IMR-90 (cell line): ENCODE measurements at regions not wholly inside any gene's neighbourhood (a gene's known extent, or its start where the extent isn't known, plus 50 kb on each side); places are given as distances from the start of the nearest gene placed in this dataset.

Experiments used
- ATAC-seq: fragments of 200-7000 bp; cut with Tn5 transposase; 2 replicates; pipeline ENCODE4 v1.9.1; 2020; ENCODE audit warnings: low read depth, mild to moderate bottlenecking, moderate library complexity
- BruUV-seq: library from RNA; stranded (reverse); fragments of 400-500 nt; replicated peaks from 2 replicates; lab custom pipeline; 2021; lab: Mats Ljungman, UMichigan
- CTCF ChIA-PET: fragments of 300-600 bp; formaldehyde crosslinking; extraction: SDS; loops from one replicate; lab custom pipeline; 2021; ENCODE audit warnings: antibody characterized with exemption; lab: Yijun Ruan, JAX
- POLR2A ChIA-PET: fragments of 300-600 bp; sonication (Branson Sonifier 250); formaldehyde crosslinking; loops from one replicate; lab custom pipeline; 2022; ENCODE audit warnings: antibody characterized with exemption; ENCODE audit not compliant: unreplicated experiment; lab: Charles Lee
- DNase-seq: peaks from one replicate; pipeline ENCODE4 v3.0.0; 2013
- H2AFZ ChIP-seq: replicated peaks from 2 replicates; pipeline ENCODE3; 2013; ENCODE audit warnings: low read length, mild to moderate bottlenecking; ENCODE audit not compliant: poor library complexity
- H2AK5ac ChIP-seq: 2 replicates; pipeline ENCODE4 v1.6.1; 2013; ENCODE audit warnings: low read depth, low read length, inconsistent platforms
- H2AK9ac ChIP-seq: replicated peaks from 2 replicates; pipeline ENCODE3; 2013; ENCODE audit warnings: mild to moderate bottlenecking, low read depth, low read length, moderate library complexity; ENCODE audit not compliant: poor library complexity
- H2BK120ac ChIP-seq: 2 replicates; pipeline ENCODE4 v1.6.1; 2013; ENCODE audit warnings: low read depth, low read length, inconsistent platforms
- H2BK15ac ChIP-seq: 3 replicates; pipeline ENCODE4 v1.6.1; 2013; ENCODE audit warnings: low read depth, low read length, inconsistent platforms
- H2BK20ac ChIP-seq: 2 replicates; pipeline ENCODE4 v1.6.1; 2013; ENCODE audit warnings: low read depth, mild to moderate bottlenecking, inconsistent platforms, low read length, moderate library complexity
- H2BK5ac ChIP-seq: 2 replicates; pipeline ENCODE4 v1.6.1; 2013; ENCODE audit warnings: mild to moderate bottlenecking, low read depth, low read length, inconsistent platforms; ENCODE audit not compliant: poor library complexity, severe bottlenecking
- H3K14ac ChIP-seq: replicated peaks from 2 replicates; pipeline ENCODE4 v1.6.1; 2013; ENCODE audit warnings: low read depth, low read length, inconsistent platforms
- H3K18ac ChIP-seq: 2 replicates; pipeline ENCODE4 v1.6.1; 2013; ENCODE audit warnings: low read depth, low read length, control low read depth
- H3K23ac ChIP-seq: 2 replicates; pipeline ENCODE4 v1.6.1; 2013; ENCODE audit warnings: low read depth, low read length, inconsistent platforms
- H3K27ac ChIP-seq: 2 replicates; pipeline ENCODE4 v1.5.1; 2013; ENCODE audit warnings: mild to moderate bottlenecking, control low read depth, low read length; ENCODE audit not compliant: insufficient read depth
- H3K27me3 ChIP-seq: 2 replicates; pipeline ENCODE4 v1.6.1; 2013; ENCODE audit warnings: low read length; ENCODE audit not compliant: control insufficient read depth, insufficient read depth
- H3K36me3 ChIP-seq: 2 replicates; pipeline ENCODE4 v1.6.1; 2013; ENCODE audit warnings: low read length, mixed read lengths; ENCODE audit not compliant: control insufficient read depth, insufficient read depth
- H3K4ac ChIP-seq: 2 replicates; pipeline ENCODE4 v1.6.1; 2013; ENCODE audit warnings: low read depth, low read length, inconsistent platforms
- H3K4me1 ChIP-seq: 2 replicates; pipeline ENCODE4 v1.6.1; 2013; ENCODE audit warnings: low read length, mixed read lengths; ENCODE audit not compliant: control insufficient read depth, insufficient read depth
- H3K4me2 ChIP-seq: 2 replicates; pipeline ENCODE4 v1.6.1; 2013; ENCODE audit warnings: low read depth, mild to moderate bottlenecking, control low read depth, low read length, moderate library complexity
- H3K4me3 ChIP-seq: 2 replicates; pipeline ENCODE4 v1.5.1; 2013; ENCODE audit warnings: low read depth, mild to moderate bottlenecking, control low read depth, low read length, moderate library complexity; ENCODE audit not compliant: insufficient read depth
- H3K56ac ChIP-seq: 2 replicates; pipeline ENCODE4 v1.6.1; 2013; ENCODE audit warnings: low read length, inconsistent platforms; ENCODE audit not compliant: insufficient read depth; ENCODE audit errors: extremely low read depth
- H3K79me1 ChIP-seq, 2 experiments: 2 replicates each; pipeline ENCODE4 v1.6.1; 2013; ENCODE audit warnings: low read length in 2 of 2, inconsistent platforms in 1 of 2, low read depth in 1 of 2
- H3K9ac ChIP-seq: 2 replicates; pipeline ENCODE4 v1.6.1; 2013; ENCODE audit warnings: low read depth, low read length, control low read depth
- H3K9me1 ChIP-seq: 2 replicates; pipeline ENCODE4 v1.6.1; 2013; ENCODE audit warnings: low read length, inconsistent platforms; ENCODE audit not compliant: insufficient read depth
- H3K9me3 ChIP-seq: 2 replicates; pipeline ENCODE4 v1.6.1; 2013; ENCODE audit warnings: low read length; ENCODE audit not compliant: control insufficient read depth, insufficient read depth
- H4K20me1 ChIP-seq: 2 replicates; pipeline ENCODE4 v1.6.1; 2013; ENCODE audit warnings: low read length, inconsistent platforms; ENCODE audit not compliant: insufficient read depth
- H4K5ac ChIP-seq: 2 replicates; pipeline ENCODE4 v1.6.1; 2013; ENCODE audit warnings: mild to moderate bottlenecking, low read depth, low read length, control low read depth
- H4K8ac ChIP-seq, 2 experiments: 2 replicates each; pipeline ENCODE4 v1.6.1; 2013; ENCODE audit warnings: low read depth in 2 of 2, low read length in 2 of 2, control low read depth in 1 of 2, inconsistent platforms in 1 of 2
- H4K91ac ChIP-seq: 2 replicates; pipeline ENCODE4 v1.6.1; 2013; ENCODE audit warnings: low read depth, low read length, inconsistent platforms; ENCODE audit not compliant: insufficient read depth
- BHLHE40 ChIP-seq: fragments of 150-350 bp; IDR thresholded peaks from 2 replicates; pipeline ENCODE4 v1.6.1; 2016; ENCODE audit warnings: mild to moderate bottlenecking, low read depth, low read length
- CEBPB ChIP-seq: IDR thresholded peaks from 2 replicates; pipeline ENCODE4 v1.6.1; 2012; ENCODE audit warnings: low read depth, low read length, improper control_type of control experiment
- CHD1 ChIP-seq: IDR thresholded peaks from 2 replicates; pipeline ENCODE4 v1.6.1; 2012; ENCODE audit warnings: low read depth, low read length, improper control_type of control experiment
- FOS ChIP-seq: fragments of 150-350 bp; IDR thresholded peaks from 2 replicates; pipeline ENCODE4 v1.6.1; 2016; ENCODE audit warnings: low read depth, low read length
- MAFK ChIP-seq: IDR thresholded peaks from 2 replicates; pipeline ENCODE4 v1.6.1; 2012; ENCODE audit warnings: low read depth, low read length, improper control_type of control experiment
- MAZ ChIP-seq: IDR thresholded peaks from 2 replicates; pipeline ENCODE4 v1.6.1; 2012; ENCODE audit warnings: low read depth, mild to moderate bottlenecking, low read length, improper control_type of control experiment, moderate library complexity, borderline replicate concordance
- MXI1 ChIP-seq: IDR thresholded peaks from 2 replicates; pipeline ENCODE4 v1.6.1; 2012; ENCODE audit warnings: low read depth, mild to moderate bottlenecking, low read length, moderate library complexity, borderline replicate concordance
- NFE2L2 ChIP-seq: fragments of 150-350 bp; IDR thresholded peaks from 2 replicates; pipeline ENCODE4 v1.6.1; 2016; ENCODE audit warnings: low read depth, mild to moderate bottlenecking, low read length
- POLR2A ChIP-seq: IDR thresholded peaks from 2 replicates; pipeline ENCODE4 v1.6.1; 2012; ENCODE audit warnings: mild to moderate bottlenecking, low read depth, low read length
- RAD21 ChIP-seq: IDR thresholded peaks from 2 replicates; pipeline ENCODE4 v1.6.1; 2012; ENCODE audit warnings: low read length, improper control_type of control experiment
- RCOR1 ChIP-seq: IDR thresholded peaks from 2 replicates; pipeline ENCODE4 v1.6.1; 2012; ENCODE audit warnings: mild to moderate bottlenecking, low read length, improper control_type of control experiment; ENCODE audit not compliant: insufficient replicate concordance
- RFX5 ChIP-seq: IDR thresholded peaks from 2 replicates; pipeline ENCODE4 v1.8.0; 2012; ENCODE audit warnings: low read depth, mild to moderate bottlenecking, low read length, moderate library complexity
- SMC3 ChIP-seq: fragments of 150-350 bp; IDR thresholded peaks from 2 replicates; pipeline ENCODE4 v1.6.1; 2016; ENCODE audit warnings: low read depth, mild to moderate bottlenecking, antibody characterized with exemption, low read length, moderate library complexity
- WGBS, 2 experiments: methylation state at CpG; one replicate each; pipeline versions ENCODE4 v1.1.5 to v1.1.7; 2013; ENCODE audit warnings: missing lambda C conversion rate in 2 of 2; ENCODE audit not compliant: insufficient read length in 1 of 2; ENCODE audit errors: extremely low coverage in 2 of 2; 5-methylcytosine and 5-hydroxymethylcytosine counted together
- dilution Hi-C: fragments of 300-500 bp; cut with HindIII; formaldehyde crosslinking; loops from one replicate; pipeline ENCODE4 v1.14.3; 2018; ENCODE audit warnings: low sequenced_read_pairs; ENCODE audit not compliant: unreplicated experiment
- in situ Hi-C: fragments of 300-500 bp; cut with MboI; formaldehyde crosslinking; loops from 3 replicates; pipeline ENCODE4 v1.14.3; 2019; ENCODE audit warnings: low sequenced_read_pairs, inconsistent platforms, mixed read lengths
- intact Hi-C: fragments of 100-400 bp; cut with micrococcal nuclease; formaldehyde crosslinking; loops from 2 replicates; pipeline ENCODE4 v1.10.0; 2022
- TF ChIP-seq, protein P1 (sequence below): conservative IDR thresholded peaks from 2 replicates; pipeline ENCODE4 v1.5.1; 2012; ENCODE audit warnings: mild to moderate bottlenecking, low read depth, low read length, improper control_type of control experiment
- TF ChIP-seq, protein P2 (sequence below): fragments of 150-350 bp; IDR thresholded peaks from 2 replicates; pipeline ENCODE4 v1.6.1; 2016; ENCODE audit warnings: low read depth, mild to moderate bottlenecking, low read length, moderate library complexity, borderline replicate concordance
- TF ChIP-seq, protein P3 (sequence below): fragments of 150-350 bp; IDR thresholded peaks from 2 replicates; pipeline ENCODE4 v1.6.1; 2017; ENCODE audit warnings: mild to moderate bottlenecking, antibody characterized with exemption, low read length, low read depth

DNA sequence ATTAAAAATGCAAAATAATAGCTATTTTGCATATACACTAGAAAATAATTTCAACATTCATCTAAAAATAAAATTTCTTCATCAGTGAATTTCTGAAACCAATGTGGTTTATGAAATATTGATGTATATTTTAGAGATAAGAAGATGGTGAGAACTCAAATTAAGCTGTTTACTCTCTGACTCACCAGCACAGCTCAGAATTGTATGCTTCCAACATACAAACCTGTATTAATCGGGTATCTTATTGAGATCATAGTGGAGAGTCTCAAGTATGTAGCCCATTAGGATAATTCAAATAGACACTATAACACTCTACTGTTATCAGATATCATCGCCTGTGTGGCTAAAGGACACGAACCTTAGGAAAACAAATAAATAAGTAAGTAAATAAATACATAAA is 899.5 kb upstream of the INTU start:
- H4K91ac ChIP-seq, result no peak overlapping the region
- H2BK120ac ChIP-seq, result no peak overlapping the region
- H2BK15ac ChIP-seq, result no peak overlapping the region
- H2BK20ac ChIP-seq, result no peak overlapping the region
- TF ChIP-seq RFX5, result no peak
- TF ChIP-seq CEBPB, result no peak
- no peak for TF ChIP-seq MAZ
- TF ChIP-seq POLR2A, result no peak
- no peak for TF ChIP-seq FOS
- TF ChIP-seq, protein P1, sequence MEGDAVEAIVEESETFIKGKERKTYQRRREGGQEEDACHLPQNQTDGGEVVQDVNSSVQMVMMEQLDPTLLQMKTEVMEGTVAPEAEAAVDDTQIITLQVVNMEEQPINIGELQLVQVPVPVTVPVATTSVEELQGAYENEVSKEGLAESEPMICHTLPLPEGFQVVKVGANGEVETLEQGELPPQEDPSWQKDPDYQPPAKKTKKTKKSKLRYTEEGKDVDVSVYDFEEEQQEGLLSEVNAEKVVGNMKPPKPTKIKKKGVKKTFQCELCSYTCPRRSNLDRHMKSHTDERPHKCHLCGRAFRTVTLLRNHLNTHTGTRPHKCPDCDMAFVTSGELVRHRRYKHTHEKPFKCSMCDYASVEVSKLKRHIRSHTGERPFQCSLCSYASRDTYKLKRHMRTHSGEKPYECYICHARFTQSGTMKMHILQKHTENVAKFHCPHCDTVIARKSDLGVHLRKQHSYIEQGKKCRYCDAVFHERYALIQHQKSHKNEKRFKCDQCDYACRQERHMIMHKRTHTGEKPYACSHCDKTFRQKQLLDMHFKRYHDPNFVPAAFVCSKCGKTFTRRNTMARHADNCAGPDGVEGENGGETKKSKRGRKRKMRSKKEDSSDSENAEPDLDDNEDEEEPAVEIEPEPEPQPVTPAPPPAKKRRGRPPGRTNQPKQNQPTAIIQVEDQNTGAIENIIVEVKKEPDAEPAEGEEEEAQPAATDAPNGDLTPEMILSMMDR, result no peak
- TF ChIP-seq MXI1, result no peak
- no peak for TF ChIP-seq CHD1
- TF ChIP-seq RAD21, result no peak
- no peak for TF ChIP-seq BHLHE40
- TF ChIP-seq RCOR1, result no peak
- TF ChIP-seq MAFK, result no peak
- no peak for TF ChIP-seq NFE2L2
- TF ChIP-seq SMC3, result no peak
- TF ChIP-seq, protein P2, sequence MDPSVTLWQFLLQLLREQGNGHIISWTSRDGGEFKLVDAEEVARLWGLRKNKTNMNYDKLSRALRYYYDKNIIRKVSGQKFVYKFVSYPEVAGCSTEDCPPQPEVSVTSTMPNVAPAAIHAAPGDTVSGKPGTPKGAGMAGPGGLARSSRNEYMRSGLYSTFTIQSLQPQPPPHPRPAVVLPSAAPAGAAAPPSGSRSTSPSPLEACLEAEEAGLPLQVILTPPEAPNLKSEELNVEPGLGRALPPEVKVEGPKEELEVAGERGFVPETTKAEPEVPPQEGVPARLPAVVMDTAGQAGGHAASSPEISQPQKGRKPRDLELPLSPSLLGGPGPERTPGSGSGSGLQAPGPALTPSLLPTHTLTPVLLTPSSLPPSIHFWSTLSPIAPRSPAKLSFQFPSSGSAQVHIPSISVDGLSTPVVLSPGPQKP, result no peak
- TF ChIP-seq, protein P3, sequence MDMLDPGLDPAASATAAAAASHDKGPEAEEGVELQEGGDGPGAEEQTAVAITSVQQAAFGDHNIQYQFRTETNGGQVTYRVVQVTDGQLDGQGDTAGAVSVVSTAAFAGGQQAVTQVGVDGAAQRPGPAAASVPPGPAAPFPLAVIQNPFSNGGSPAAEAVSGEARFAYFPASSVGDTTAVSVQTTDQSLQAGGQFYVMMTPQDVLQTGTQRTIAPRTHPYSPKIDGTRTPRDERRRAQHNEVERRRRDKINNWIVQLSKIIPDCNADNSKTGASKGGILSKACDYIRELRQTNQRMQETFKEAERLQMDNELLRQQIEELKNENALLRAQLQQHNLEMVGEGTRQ, result no peak
- H2BK5ac ChIP-seq, result no peak overlapping the region
- DNase-seq, result peak; percentile 19
- no peak overlapping the region for H3K18ac ChIP-seq
- in situ Hi-C loops, result no loop called here
- no peak overlapping the region for H3K27ac ChIP-seq
- no peak overlapping the region for H3K4me3 ChIP-seq
- no peaks in the 10 kb centered on the region for H3K9me3 ChIP-seq
- dilution Hi-C loops, result no loop called here
- BruUV-seq, result no TSS peak
- H3K4me1 ChIP-seq, result no peaks in the 10 kb centered on the region
- H3K14ac ChIP-seq, result no peak overlapping the region
- H2AFZ ChIP-seq, result no peak overlapping the region
- no peak; the same call in 1 of the 2 replicates for ATAC-seq
- H3K9ac ChIP-seq, result no peak overlapping the region
- no peaks in the 10 kb centered on the region for H3K79me1 ChIP-seq
- no peak overlapping the region for H4K5ac ChIP-seq
- no peak overlapping the region for H2AK5ac ChIP-seq
- no peaks in the 10 kb centered on the region for H3K27me3 ChIP-seq
- no peak overlapping the region for H2AK9ac ChIP-seq
- no peak overlapping the region for H3K4ac ChIP-seq
- H3K56ac ChIP-seq, result no peak overlapping the region
- no peak overlapping the region for H3K23ac ChIP-seq
- CTCF ChIA-PET, result no interaction called here
- POLR2A ChIA-PET, result no interaction called here
- H3K9me1 ChIP-seq, result no peaks in the 10 kb centered on the region
- no CpG with 5 or more reads among the region's 3 CpGs for WGBS, 2 experiments
- no peak overlapping the region for H3K4me2 ChIP-seq
- H4K8ac ChIP-seq, result no peak overlapping the region
- H3K36me3 ChIP-seq, result no peaks in the 10 kb centered on the region
- intact Hi-C loops, result no loop called here
- no peaks in the 10 kb centered on the region for H4K20me1 ChIP-seq
